Skeletal muscle satellite cell (primary cell): ENCODE measurements at regions not wholly inside any gene's neighbourhood (a gene's known extent, or its start where the extent isn't known, plus 50 kb on each side); places are given as distances from the start of the nearest gene placed in this dataset.

Experiments
- H3K27me3 ChIP-seq: 2 replicates; pipeline ENCODE4 v1.7.0; 2013; ENCODE audit warnings: low read length; ENCODE audit not compliant: control insufficient read depth, insufficient read depth
- H3K36me3 ChIP-seq: 2 replicates; pipeline ENCODE4 v1.7.0; 2013; ENCODE audit warnings: mild to moderate bottlenecking, control low read depth, low read length; ENCODE audit not compliant: insufficient read depth
- H3K4me1 ChIP-seq: 2 replicates; pipeline ENCODE4 v1.7.0; 2013; ENCODE audit warnings: low read length; ENCODE audit not compliant: control insufficient read depth, insufficient read depth
- H3K4me2 ChIP-seq: 2 replicates; pipeline ENCODE4 v1.7.0; 2013; ENCODE audit warnings: mild to moderate bottlenecking, low read length
- H3K4me3 ChIP-seq: 2 replicates; pipeline ENCODE4 v1.7.0; 2013; ENCODE audit warnings: low read length
- H3K9ac ChIP-seq: 2 replicates; pipeline ENCODE4 v1.7.0; 2013; ENCODE audit warnings: mild to moderate bottlenecking, low read depth, low read length, moderate library complexity
- H3K9me3 ChIP-seq: replicated peaks from 2 replicates; pipeline ENCODE4 v1.7.0; 2013; ENCODE audit warnings: mild to moderate bottlenecking, control low read depth, low read length

DNA sequence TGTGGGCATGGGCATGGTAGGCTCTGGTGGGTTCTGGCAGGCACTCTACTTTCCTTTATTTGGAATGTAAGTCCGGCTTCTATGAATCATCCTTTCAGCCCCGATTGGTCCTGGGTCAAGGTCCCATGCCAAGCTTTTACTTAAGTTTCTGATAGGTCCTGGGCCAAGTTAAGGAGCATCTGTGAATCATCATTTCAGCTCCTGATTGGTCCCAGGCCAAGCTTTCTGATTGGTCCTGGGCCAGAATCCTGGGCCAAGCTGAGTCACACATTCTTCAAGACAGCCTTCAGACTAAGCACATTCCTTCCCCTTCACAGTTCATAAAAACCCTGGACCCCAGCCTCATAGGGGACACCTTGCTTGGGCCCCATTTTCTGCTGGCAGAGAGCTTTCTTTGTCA, 231.0 kb upstream of the EYS start:
- Histone ChIP-seq H3K27me3 (no peaks in the 10 kb centered on the region), H3K4me3 (no peak overlapping the region), H3K9ac (no peak overlapping the region), H3K36me3 (no peaks in the 10 kb centered on the region), H3K9me3 (peaks cover 4% of the 10 kb centered on the region), H3K4me1 (no peaks in the 10 kb centered on the region), H3K4me2 (no peak overlapping the region)

DNA sequence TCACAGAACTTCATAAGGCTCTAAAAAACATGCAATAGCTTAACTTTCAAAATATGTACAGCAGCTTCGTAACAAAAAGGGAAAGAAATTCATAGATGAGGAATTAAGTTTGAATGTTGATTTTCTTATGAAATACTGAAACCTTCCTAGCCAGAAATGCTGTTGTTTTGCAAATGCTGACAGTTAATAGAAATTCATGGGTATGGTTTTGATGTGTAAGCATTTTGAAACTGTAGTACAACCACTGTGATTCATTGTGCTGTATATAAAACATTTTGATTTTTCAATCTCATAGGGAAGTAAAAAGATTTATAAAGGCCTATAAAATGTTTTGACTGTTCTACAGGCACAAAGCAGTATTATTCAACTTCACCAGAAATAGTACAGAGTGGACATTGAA, 228.4 kb upstream of the EYS start:
- Histone ChIP-seq H3K9me3 (peaks cover 4% of the 10 kb centered on the region), H3K9ac (no peak overlapping the region), H3K36me3 (no peaks in the 10 kb centered on the region), H3K4me3 (no peak overlapping the region), H3K27me3 (no peaks in the 10 kb centered on the region), H3K4me1 (no peaks in the 10 kb centered on the region), H3K4me2 (no peak overlapping the region)

DNA sequence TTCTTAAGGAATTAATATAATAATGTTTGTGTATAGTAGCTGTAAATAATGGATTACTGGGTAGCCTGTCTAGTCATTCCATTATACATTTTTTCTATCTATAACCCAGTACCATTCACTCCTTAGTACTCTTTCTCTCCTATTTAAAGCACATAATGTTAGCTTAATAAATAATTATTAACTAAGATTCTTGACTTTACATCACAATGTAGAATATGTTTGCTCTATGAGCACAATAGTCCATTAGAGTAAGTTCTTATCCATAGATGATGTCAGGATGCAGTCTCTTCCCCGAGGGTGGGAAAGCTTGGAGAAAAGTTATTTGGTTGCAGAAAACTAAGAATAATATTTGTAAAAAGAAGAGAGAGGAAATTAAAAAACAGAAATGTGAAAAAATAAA, 226.4 kb upstream of the EYS start:
- Histone ChIP-seq H3K9me3 (peaks cover 3% of the 10 kb centered on the region), H3K4me1 (no peaks in the 10 kb centered on the region), H3K36me3 (no peaks in the 10 kb centered on the region), H3K9ac (no peak overlapping the region), H3K27me3 (no peaks in the 10 kb centered on the region), H3K4me2 (no peak overlapping the region), H3K4me3 (no peak overlapping the region)

DNA sequence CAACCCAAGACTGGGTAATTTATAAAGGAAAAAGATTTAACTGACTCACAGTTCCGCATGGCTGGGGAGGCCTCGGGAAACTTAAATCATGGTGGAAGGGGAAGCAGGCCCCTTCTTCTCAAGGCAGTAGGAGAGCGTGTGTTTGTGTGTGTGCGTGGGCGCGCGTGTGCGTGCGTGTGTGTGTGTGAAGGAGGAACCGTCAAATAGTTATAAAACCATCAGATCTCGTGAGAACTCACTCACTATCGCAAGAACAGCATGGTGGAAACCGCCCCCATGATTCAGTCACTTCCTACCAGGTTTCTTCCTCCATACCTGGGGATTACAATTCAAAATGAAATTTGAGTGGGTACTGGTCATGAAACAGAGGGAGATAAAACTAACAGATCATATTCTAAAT, 220.1 kb upstream of the EYS start:
- Histone ChIP-seq H3K4me2 (no peak overlapping the region), H3K27me3 (no peaks in the 10 kb centered on the region), H3K4me1 (no peaks in the 10 kb centered on the region), H3K9me3 (peaks cover 2% of the 10 kb centered on the region), H3K4me3 (no peak overlapping the region), H3K36me3 (no peaks in the 10 kb centered on the region), H3K9ac (no peak overlapping the region)

DNA sequence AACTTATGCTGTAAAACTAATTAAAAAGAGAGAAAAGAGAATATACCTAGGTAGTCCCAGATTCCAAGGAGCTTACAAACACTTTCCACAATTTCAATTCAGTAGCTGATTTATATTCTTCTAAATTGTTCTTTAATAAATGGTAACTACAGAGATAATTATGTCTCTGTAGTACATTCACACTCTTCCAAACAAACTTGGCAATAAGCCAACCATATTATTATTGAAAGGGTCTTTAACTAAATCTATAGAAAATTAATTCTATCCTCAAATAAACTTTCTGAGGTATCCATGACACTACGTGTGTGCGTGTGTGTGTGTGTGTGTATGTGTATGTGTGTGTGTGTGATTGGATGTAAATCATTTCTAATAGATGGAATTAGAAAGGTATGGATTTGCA, 217.4 kb upstream of the EYS start:
- Histone ChIP-seq H3K4me1 (no peaks in the 10 kb centered on the region), H3K4me2 (no peak overlapping the region), H3K9ac (no peak overlapping the region), H3K4me3 (no peak overlapping the region), H3K9me3 (peaks cover 4% of the 10 kb centered on the region), H3K27me3 (no peaks in the 10 kb centered on the region), H3K36me3 (no peaks in the 10 kb centered on the region)

DNA sequence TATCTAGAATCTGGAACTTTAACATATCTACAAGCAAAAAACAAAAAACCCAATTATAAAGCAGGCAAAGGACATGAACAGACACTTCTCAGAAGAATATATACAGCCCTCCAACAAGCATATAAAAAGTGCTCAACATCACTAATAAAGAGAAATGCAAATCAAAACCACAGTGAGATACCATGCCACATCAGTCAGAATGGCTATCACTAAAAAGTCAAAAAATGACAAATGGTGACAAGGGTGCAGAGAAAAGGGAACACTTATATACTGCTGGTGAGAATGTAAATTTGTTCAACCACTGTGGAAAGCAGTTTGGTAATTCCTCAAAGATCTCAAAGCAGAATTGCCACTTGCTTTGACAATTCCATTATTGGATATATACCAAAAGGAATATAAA, 215.0 kb upstream of the EYS start:
- Histone ChIP-seq H3K4me2 (no peak overlapping the region), H3K4me3 (no peak overlapping the region), H3K9me3 (peaks cover 4% of the 10 kb centered on the region), H3K9ac (no peak overlapping the region), H3K27me3 (no peaks in the 10 kb centered on the region), H3K36me3 (no peaks in the 10 kb centered on the region), H3K4me1 (no peaks in the 10 kb centered on the region)

DNA sequence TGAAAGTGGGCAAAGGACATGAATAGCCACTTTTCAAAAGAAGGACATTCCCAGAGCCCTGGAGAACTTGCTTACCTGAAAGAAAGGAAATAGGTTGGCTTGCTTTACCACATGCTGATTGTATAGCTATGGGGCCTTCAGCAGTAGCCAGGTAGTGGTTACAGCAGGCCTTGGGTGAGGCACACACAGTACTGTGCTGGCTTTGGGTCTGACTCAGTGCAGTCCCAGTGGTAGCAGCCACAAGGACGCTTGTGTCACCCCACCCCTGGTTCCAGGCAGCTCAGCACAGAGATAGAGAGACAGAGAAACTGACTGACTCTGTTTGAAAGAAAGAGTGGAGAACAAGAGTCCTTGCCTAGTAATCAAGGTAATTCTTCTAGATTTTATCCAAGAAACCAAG, 201.0 kb upstream of the EYS start:
- Histone ChIP-seq H3K4me3 (no peak overlapping the region), H3K4me1 (no peaks in the 10 kb centered on the region), H3K4me2 (no peak overlapping the region), H3K9me3 (peaks cover 5% of the 10 kb centered on the region), H3K36me3 (no peaks in the 10 kb centered on the region), H3K27me3 (no peaks in the 10 kb centered on the region), H3K9ac (no peak overlapping the region)

DNA sequence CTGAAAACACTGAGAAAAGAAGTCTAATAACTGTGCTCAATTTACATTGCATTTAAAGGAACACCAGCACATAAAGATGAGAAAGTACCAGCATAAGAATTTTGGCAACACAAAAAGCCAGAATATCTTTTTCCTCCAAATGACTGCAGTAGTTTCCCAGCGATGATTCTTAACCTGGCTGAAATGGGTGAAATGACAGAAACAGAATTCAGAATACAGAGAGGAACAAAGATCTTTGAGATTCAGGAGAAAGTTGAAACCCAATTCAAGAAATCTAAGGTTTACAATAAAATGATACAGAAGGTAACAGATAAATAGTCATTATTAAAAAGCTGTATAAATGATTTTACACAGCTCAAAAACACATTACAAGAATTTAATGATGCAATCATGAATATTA, 197.0 kb upstream of the EYS start:
- no peaks in the 10 kb centered on the region for H3K27me3 ChIP-seq
- H3K4me2 ChIP-seq = no peak overlapping the region
- no peak overlapping the region for H3K9ac ChIP-seq
- H3K4me3 ChIP-seq = no peak overlapping the region
- H3K9me3 ChIP-seq = peaks cover 8% of the 10 kb centered on the region
- H3K36me3 ChIP-seq = no peaks in the 10 kb centered on the region
- H3K4me1 ChIP-seq = no peaks in the 10 kb centered on the region

DNA sequence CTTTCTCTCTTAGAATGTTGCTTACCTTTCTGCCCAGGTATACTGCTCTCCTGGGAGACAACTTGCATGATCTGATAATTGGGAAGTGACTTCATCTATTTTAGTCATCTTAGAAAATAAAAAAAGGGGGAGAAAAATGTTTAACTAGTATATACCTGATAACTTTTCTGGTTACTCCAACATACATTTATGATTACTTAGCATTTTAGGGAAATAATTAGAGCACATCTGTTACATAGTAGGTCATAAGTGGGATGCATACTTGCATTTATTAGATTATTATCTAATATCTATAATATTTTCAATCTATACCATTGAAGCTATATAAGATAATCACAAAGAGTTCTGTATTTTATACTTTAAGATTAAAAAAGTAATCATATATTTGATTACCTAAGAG, 193.9 kb upstream of the EYS start:
- Histone ChIP-seq H3K27me3 (no peaks in the 10 kb centered on the region), H3K4me1 (no peaks in the 10 kb centered on the region), H3K4me3 (no peak overlapping the region), H3K9ac (no peak overlapping the region), H3K36me3 (no peaks in the 10 kb centered on the region), H3K4me2 (no peak overlapping the region), H3K9me3 (peaks cover 16% of the 10 kb centered on the region)

DNA sequence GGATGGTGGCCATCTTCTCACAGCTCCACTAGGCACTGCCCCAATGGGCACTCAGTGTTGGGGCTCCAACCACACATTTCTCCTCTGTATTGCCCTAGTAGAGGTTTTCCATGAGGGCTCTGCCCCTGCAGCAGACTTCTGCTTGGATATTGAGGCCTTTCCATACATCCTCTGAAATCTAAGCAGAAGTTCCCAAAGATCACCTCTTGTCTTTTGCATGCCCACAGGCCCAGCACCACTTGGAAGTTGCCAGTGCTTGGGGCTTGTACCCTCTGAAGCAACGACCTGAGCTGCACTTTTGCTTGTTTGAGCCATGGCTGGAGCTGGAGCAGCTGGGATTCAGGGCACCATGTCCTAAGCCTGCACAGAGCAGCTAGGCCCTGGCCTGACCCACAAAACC, 189.1 kb upstream of the EYS start:
- H3K27me3 ChIP-seq = no peaks in the 10 kb centered on the region
- no peaks in the 10 kb centered on the region for H3K36me3 ChIP-seq
- no peak overlapping the region for H3K4me3 ChIP-seq
- no peaks in the 10 kb centered on the region for H3K4me1 ChIP-seq
- peaks cover 13% of the 10 kb centered on the region for H3K9me3 ChIP-seq
- no peak overlapping the region for H3K9ac ChIP-seq
- no peak overlapping the region for H3K4me2 ChIP-seq

DNA sequence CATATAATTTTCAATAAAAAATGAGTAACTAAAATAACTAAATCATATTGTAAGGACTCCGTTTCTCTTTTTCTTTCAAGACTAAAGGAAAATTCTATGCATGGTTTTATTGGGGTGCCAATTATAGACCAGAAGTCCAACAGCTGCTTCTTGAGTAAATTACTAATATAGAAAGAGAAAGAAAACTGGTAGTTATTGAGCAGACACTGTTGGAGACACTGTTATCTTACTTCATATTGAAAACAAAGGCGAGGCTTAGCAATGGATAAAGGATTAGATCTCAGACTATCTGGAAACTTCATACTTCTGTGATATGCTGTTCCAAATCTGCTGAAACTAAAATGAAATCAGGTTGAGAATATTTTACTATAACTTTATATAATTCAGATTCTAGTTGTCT, 169.6 kb upstream of the EYS start:
- Histone ChIP-seq H3K4me1 (no peaks in the 10 kb centered on the region), H3K9me3 (no peaks in the 10 kb centered on the region), H3K4me3 (no peak overlapping the region), H3K4me2 (no peak overlapping the region), H3K36me3 (no peaks in the 10 kb centered on the region), H3K27me3 (no peaks in the 10 kb centered on the region), H3K9ac (no peak overlapping the region)

DNA sequence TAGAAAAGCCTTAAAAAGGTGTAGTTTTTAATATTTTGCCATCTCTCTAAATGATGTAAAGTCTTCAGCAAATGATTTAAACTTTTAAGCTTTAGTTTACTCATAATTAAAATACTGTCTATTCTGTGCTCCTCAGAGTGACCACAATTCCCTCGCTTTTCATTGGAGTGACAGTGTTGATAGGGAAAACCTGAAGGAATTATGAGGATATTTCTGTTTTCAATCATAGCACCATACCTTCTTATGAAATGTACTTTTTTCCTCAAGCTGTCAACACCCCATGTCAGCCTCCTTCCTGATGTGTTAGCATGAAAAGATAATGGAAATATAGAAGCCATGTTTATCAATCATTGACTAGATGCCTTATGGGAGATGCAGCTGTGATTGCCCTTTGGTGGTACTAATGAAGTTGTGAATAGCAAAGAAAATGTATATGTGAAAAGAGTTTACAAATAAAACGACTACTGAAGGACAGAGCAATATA, 145.4 kb upstream of the EYS start:
- Histone ChIP-seq H3K4me3 (no peak overlapping the region), H3K36me3 (no peaks in the 10 kb centered on the region), H3K9ac (no peak overlapping the region), H3K9me3 (no peaks in the 10 kb centered on the region), H3K4me1 (no peaks in the 10 kb centered on the region), H3K27me3 (no peaks in the 10 kb centered on the region), H3K4me2 (no peak overlapping the region)
